Neural cell (in vitro differentiated cells): ENCODE measurements at regions not wholly inside any gene's neighbourhood (a gene's known extent, or its start where the extent isn't known, plus 50 kb on each side); places are given as distances from the start of the nearest gene placed in this dataset.

ENCODE experiments used
- EP300 ChIP-seq: fragments of 450-650 bp; conservative IDR thresholded peaks from 2 replicates; pipeline ENCODE4 v1.6.1; 2014; ENCODE audit warnings: antibody characterized with exemption, mild to moderate bottlenecking, moderate library complexity; ENCODE audit not compliant: poor library complexity, severe bottlenecking
- EZH2 ChIP-seq: fragments of 200-600, 300-800 bp; shearing (Covaris generic), sonication (generic); IDR thresholded peaks from 2 replicates; pipeline ENCODE4 v1.6.1; 2014; ENCODE audit warnings: antibody characterized with exemption, low read length, borderline replicate concordance, mild to moderate bottlenecking; ENCODE audit not compliant: insufficient read depth, poor library complexity, severe bottlenecking
- MXI1 ChIP-seq: fragments of 450-650 bp; conservative IDR thresholded peaks from 2 replicates; pipeline ENCODE4 v1.6.1; 2014; ENCODE audit warnings: antibody characterized with exemption, mild to moderate bottlenecking; ENCODE audit not compliant: poor library complexity, severe bottlenecking
- POLR2AphosphoS5 ChIP-seq: IDR thresholded peaks from 2 replicates; pipeline ENCODE4 v1.6.1; 2012
- RAD21 ChIP-seq: fragments of 450-650 bp; conservative IDR thresholded peaks from 2 replicates; pipeline ENCODE4 v1.6.1; 2014; ENCODE audit warnings: antibody characterized with exemption, mild to moderate bottlenecking, moderate library complexity
- SMC3 ChIP-seq: fragments of 450-650 bp; conservative IDR thresholded peaks from 2 replicates; pipeline ENCODE4 v1.6.1; 2014; ENCODE audit warnings: antibody characterized with exemption, mild to moderate bottlenecking, moderate library complexity; ENCODE audit not compliant: poor library complexity
- TAF1 ChIP-seq: IDR thresholded peaks from 2 replicates; pipeline ENCODE4 v1.6.1; 2012; ENCODE audit warnings: low read depth
- TF ChIP-seq, protein P1 (sequence below): fragments of 450-650 bp; IDR thresholded peaks from 2 replicates; pipeline ENCODE4 v1.5.1; 2014; ENCODE audit warnings: antibody characterized with exemption, mild to moderate bottlenecking, moderate library complexity; ENCODE audit not compliant: poor library complexity, severe bottlenecking
- TF ChIP-seq, protein P2 (sequence below): IDR thresholded peaks from 2 replicates; pipeline ENCODE4 v1.6.1; 2012; ENCODE audit warnings: borderline replicate concordance

DNA sequence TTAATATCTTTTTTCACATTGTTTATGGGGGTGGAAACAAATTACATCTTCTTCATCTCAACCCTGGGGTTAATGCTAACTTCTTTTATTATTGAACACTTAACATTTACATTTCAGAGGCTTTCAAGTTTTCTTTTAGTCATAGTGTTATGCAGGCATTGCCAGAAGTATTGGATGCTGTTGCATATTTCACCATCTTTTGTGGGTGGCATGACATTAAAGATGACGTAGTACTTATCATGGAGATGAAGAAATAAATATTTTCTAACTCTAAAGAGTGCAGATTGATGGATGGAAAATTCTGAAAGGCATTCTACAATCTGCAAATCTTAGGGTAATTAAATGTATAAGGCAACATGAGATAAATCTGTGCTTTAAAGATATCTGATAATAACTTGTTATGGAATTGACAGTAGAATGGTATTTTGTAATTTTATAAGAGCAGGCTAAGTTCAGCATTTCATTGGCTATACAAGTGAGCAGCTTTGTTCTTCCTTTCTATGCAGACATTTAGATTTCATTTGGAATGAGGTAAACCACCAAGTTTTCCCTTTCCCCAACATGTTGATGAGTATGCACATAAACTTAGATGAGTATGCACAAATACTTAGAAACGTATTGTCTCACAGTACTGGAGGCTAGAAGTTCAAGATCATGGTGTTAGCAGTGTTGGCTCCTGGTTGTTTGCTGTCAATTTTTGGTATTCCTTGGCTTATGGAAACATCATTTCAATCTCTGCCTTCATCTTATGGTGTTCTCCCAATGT lies 924.4 kb downstream of the METTL15 start:
- TF ChIP-seq POLR2AphosphoS5 (no peak), TAF1 (no peak), RAD21 (no peak), EZH2 (no peak), SMC3 (no peak), EP300 (no peak), MXI1 (no peak)
- TF ChIP-seq, protein P1, sequence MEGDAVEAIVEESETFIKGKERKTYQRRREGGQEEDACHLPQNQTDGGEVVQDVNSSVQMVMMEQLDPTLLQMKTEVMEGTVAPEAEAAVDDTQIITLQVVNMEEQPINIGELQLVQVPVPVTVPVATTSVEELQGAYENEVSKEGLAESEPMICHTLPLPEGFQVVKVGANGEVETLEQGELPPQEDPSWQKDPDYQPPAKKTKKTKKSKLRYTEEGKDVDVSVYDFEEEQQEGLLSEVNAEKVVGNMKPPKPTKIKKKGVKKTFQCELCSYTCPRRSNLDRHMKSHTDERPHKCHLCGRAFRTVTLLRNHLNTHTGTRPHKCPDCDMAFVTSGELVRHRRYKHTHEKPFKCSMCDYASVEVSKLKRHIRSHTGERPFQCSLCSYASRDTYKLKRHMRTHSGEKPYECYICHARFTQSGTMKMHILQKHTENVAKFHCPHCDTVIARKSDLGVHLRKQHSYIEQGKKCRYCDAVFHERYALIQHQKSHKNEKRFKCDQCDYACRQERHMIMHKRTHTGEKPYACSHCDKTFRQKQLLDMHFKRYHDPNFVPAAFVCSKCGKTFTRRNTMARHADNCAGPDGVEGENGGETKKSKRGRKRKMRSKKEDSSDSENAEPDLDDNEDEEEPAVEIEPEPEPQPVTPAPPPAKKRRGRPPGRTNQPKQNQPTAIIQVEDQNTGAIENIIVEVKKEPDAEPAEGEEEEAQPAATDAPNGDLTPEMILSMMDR: no peak
- TF ChIP-seq, protein P2, sequence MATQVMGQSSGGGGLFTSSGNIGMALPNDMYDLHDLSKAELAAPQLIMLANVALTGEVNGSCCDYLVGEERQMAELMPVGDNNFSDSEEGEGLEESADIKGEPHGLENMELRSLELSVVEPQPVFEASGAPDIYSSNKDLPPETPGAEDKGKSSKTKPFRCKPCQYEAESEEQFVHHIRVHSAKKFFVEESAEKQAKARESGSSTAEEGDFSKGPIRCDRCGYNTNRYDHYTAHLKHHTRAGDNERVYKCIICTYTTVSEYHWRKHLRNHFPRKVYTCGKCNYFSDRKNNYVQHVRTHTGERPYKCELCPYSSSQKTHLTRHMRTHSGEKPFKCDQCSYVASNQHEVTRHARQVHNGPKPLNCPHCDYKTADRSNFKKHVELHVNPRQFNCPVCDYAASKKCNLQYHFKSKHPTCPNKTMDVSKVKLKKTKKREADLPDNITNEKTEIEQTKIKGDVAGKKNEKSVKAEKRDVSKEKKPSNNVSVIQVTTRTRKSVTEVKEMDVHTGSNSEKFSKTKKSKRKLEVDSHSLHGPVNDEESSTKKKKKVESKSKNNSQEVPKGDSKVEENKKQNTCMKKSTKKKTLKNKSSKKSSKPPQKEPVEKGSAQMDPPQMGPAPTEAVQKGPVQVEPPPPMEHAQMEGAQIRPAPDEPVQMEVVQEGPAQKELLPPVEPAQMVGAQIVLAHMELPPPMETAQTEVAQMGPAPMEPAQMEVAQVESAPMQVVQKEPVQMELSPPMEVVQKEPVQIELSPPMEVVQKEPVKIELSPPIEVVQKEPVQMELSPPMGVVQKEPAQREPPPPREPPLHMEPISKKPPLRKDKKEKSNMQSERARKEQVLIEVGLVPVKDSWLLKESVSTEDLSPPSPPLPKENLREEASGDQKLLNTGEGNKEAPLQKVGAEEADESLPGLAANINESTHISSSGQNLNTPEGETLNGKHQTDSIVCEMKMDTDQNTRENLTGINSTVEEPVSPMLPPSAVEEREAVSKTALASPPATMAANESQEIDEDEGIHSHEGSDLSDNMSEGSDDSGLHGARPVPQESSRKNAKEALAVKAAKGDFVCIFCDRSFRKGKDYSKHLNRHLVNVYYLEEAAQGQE: no peak
